GM19372 (cell line): ENCODE measurements at regions not wholly inside any gene's neighbourhood (a gene's known extent, or its start where the extent isn't known, plus 50 kb on each side); places are given as distances from the start of the nearest gene placed in this dataset.

Experiments used
- ATAC-seq: cut with Tn5 transposase; IDR thresholded peaks from one replicate; pipeline ENCODE4 v1.9.1; 2021; ENCODE audit warnings: mild to moderate bottlenecking, low read depth, moderate library complexity; ENCODE audit not compliant: unreplicated experiment

GRCh38 chr11:116276051-116277044 is 496.4 kb downstream of the BUD13 start:
- peak; percentile 77 for ATAC-seq

- no peak for ATAC-seq
These were observed 497.2 kb downstream of the BUD13 start for GRCh38 chr11:116275635-116276034.

GRCh38 chr11:116274521-116274920 is 498.3 kb downstream of the BUD13 start:
- ATAC-seq, result no peak

GRCh38 chr11:116272181-116272789 is 500.5 kb downstream of the BUD13 start:
- no peak for ATAC-seq

- no peak for ATAC-seq
These were observed 501.3 kb downstream of the BUD13 start for GRCh38 chr11:116271479-116271878.

GRCh38 chr11:116267146-116267545 is 505.6 kb downstream of the BUD13 start:
- no peak for ATAC-seq

- no peak for ATAC-seq
These were observed 509.0 kb downstream of the BUD13 start for GRCh38 chr11:116263770-116264169.

GRCh38 chr11:116263019-116263418 is 509.8 kb downstream of the BUD13 start:
- no peak for ATAC-seq

- no peak for ATAC-seq
These were observed 510.4 kb downstream of the BUD13 start for GRCh38 chr11:116262370-116262769.

- ATAC-seq, result no peak
These were observed 511.2 kb downstream of the BUD13 start for GRCh38 chr11:116261606-116262005.

- ATAC-seq, result no peak
These were observed 514.0 kb downstream of the BUD13 start for GRCh38 chr11:116258821-116259220.

- ATAC-seq, result no peak
These were observed 514.9 kb downstream of the BUD13 start for GRCh38 chr11:116257883-116258282.

- no peak for ATAC-seq
These were observed 515.7 kb downstream of the BUD13 start for GRCh38 chr11:116257092-116257491.

GRCh38 chr11:116256215-116256614 is 516.6 kb downstream of the BUD13 start:
- ATAC-seq, result no peak

GRCh38 chr11:116255321-116255953 is 517.4 kb downstream of the BUD13 start:
- no peak for ATAC-seq

GRCh38 chr11:116250155-116250554 is 522.6 kb downstream of the BUD13 start:
- no peak for ATAC-seq

- no peak for ATAC-seq
These were observed 523.2 kb downstream of the BUD13 start for GRCh38 chr11:116249561-116249960.

- no peak for ATAC-seq
These were observed 527.9 kb downstream of the BUD13 start for GRCh38 chr11:116244889-116245288.

- ATAC-seq, result no peak
These were observed 528.3 kb downstream of the BUD13 start for GRCh38 chr11:116244439-116244838.

- no peak for ATAC-seq
These were observed 528.8 kb downstream of the BUD13 start for GRCh38 chr11:116243991-116244390.

- ATAC-seq, result no peak
These were observed 530.8 kb downstream of the BUD13 start for GRCh38 chr11:116242006-116242405.
